GM12878 (cell line): ENCODE measurements at regions not wholly inside any gene's neighbourhood (a gene's known extent, or its start where the extent isn't known, plus 50 kb on each side); places are given as distances from the start of the nearest gene placed in this dataset.

Experiments used
- MXI1 ChIP-seq: fragments of 150-350 bp; IDR thresholded peaks from 2 replicates; pipeline ENCODE4 v1.6.1; 2011; ENCODE audit warnings: low read depth, mild to moderate bottlenecking, inconsistent platforms, low read length, improper control_type of control experiment
- POLR2A ChIP-seq: IDR thresholded peaks from 2 replicates; pipeline ENCODE4 v1.6.1; 2011; ENCODE audit warnings: low read depth, mild to moderate bottlenecking, low read length

DNA sequence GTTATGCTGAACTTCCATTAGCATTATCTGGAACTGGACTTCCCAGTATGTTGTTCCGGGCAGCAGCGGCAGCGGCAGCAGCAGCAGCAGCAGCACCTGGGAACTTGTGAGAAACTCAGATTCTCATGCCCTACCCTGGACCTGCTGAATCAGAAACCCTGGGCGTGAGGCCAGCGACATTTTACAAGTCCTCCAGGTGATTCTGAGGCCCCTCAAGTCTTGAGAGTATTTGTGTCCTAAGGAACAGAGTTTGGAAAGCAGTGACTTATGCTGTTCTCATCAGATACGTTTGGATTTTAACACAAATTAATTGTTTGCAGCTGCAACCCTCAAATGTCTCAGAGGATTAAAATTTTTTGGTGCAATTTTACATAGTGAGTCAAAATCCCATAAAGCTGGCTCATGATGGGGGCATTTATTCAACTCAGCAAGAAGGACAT, 157.2 kb upstream of the KAZN start:
- TF ChIP-seq MXI1 (no peak), POLR2A (no peak)
